ENCODE measurements at regions not wholly inside any gene's neighbourhood (a gene's known extent, or its start where the extent isn't known, plus 50 kb on each side); places are given as distances from the start of the nearest gene placed in this dataset.
A peak's percentile ranks its signal among the peaks of the same experiment; 100 is the strongest.
"Not testable (repeated sequence)": the region's sequence is repeated elsewhere in the genome, so short reads cannot be mapped to it uniquely, and the experiment has no call there.

DNA sequence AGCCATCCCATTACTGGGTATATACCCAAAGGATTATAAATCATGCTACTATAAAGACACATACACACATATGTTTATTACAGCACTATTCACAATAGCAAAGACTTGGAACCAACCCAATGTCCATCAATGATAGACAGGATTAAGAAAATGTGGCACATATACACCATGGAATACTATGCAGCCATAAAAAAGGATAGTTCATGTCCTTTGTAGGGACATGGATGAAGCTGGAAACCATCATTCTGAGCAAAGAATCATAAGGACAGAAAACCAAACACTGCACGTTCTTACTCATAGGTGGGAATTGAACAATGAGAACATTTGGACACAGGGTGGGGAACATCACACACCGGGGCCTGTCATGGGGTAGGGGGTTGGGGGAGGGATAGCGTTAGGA lies 60.3 kb upstream of the NMU start:
- DNase-seq (ENCODE audit: low spot score), result not testable (repeated sequence)

- DNase-seq (ENCODE audit: low spot score), result peak; percentile 20
These were observed 70.4 kb upstream of the NMU start for GRCh38 chr4:55706541-55706940.

DNA sequence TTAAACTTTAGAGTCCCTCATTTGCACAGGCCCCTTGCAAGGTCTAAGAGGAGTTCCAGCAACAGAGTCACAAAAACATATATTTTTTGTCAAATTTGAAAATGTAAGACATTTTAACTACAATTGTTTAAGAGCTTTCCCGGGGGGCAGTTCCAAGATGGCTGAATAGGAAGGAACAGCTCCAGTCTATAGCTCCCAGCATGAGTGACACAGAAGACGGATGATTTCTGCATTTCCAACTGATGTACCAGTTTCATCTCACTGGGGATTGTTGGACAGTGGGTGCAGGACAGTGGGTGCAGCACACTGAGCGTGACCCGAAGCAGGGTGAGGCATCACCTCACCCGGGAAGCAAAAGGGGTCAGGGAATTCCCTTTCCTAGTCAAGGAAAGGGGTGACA lies 71.4 kb upstream of the NMU start:
- DNase-seq (ENCODE audit: low spot score), result no peak

DNA sequence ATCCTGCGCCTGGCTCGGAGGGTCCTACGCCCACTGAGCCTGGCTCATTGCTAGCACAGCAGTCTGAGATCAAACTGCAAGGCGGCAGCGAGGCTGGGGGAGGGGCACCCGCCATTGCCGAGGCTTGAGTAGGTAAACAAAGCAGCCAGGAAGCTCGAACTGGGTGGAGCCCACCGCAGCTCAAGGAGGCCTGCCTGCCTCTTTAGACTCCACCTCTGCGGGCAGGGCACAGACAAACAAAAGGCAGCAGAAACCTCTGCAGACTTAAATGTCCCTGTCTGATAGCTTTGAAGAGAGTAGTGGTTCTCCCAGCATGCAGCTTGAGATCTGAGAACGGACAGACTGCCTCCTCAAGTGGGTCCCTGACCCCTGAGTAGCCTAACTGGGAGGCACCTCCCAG lies 71.9 kb upstream of the NMU start:
- DNase-seq (ENCODE audit: low spot score), result not testable (repeated sequence)

GRCh38 chr4:55712835-55713234 lies 76.7 kb upstream of the NMU start:
- not testable (repeated sequence) for DNase-seq (ENCODE audit: low spot score)

DNA sequence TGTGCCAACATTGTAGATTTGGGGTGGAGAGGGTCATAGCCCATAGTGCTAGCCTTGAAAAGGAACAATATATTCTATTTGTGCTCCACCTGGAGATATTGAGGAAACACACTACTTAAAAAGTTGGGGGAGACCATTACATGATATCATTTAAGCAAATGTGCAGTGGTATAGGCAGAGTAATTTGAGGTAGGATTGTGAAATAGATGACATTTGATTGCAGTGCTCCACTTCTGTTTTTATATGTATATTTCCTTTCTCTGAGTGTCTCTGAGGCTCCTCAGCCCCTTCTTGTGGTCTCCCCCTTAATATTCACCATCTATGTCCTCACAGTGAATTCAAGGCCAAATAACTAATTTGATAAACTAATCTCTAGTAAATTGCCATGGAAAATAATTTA lies 85.6 kb upstream of the NMU start:
- DNase-seq (ENCODE audit: low spot score), result no peak

DNA sequence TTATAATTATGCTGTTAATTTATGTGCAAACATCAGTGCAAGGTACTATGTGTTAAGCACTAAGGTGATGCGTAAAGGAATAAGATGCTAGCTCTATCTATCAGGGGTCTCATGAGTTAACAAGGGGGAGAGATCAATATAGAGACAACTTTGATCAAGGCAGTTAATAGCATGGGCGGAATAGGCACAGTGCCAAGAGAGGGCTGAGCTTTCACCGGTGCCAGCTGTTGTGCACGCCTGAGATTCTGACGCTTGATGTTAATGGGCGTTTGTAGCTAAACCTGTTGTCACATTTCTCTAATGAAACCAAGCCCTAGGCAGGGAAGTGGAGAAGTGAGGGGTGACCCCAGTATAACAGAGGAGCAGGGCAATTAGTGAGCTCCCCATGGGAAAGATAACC lies 86.0 kb upstream of the NMU start:
- no peak for DNase-seq (ENCODE audit: low spot score)

DNA sequence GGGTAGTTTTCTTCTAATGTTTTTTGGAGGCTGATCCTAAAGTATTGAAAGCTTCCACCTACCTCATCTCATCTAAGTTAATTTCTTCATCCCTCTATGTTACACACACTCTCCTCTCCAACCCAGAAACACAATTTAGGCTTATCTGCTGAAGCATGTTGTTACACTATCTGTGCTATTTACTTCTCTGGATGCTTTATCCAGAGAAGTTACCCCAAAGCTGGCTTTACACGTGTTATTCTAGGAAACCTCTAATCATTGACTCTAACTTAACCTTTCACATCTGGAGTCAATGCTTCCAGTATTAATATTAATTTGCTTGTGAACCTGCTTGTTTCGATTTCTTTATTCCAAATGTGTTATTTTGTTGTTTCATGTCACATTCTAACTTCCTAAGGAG lies 87.3 kb upstream of the NMU start:
- DNase-seq (ENCODE audit: low spot score), result no peak

DNA sequence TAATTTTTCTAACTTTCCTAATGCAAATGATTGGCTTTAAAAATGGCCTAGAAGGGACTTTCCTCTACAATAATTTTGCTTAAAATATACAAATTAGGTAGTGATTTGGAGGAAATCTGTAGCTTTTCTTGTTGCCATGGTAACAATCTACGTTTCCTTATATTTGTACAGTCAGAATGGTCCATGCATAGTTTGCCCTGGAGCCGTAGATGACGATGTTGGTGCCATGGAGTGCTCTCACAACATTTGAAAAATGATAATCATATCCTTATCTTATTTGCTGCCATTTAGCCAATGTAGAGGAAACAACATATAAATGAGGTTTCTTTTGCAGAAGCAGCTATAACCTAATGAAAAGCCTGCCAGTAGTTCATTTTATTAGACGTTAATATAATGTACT lies 89.0 kb upstream of the NMU start:
- no peak for DNase-seq (ENCODE audit: low spot score)

- DNase-seq (ENCODE audit: low spot score), result no peak
These were observed 91.6 kb upstream of the NMU start for GRCh38 chr4:55727746-55728145.

DNA sequence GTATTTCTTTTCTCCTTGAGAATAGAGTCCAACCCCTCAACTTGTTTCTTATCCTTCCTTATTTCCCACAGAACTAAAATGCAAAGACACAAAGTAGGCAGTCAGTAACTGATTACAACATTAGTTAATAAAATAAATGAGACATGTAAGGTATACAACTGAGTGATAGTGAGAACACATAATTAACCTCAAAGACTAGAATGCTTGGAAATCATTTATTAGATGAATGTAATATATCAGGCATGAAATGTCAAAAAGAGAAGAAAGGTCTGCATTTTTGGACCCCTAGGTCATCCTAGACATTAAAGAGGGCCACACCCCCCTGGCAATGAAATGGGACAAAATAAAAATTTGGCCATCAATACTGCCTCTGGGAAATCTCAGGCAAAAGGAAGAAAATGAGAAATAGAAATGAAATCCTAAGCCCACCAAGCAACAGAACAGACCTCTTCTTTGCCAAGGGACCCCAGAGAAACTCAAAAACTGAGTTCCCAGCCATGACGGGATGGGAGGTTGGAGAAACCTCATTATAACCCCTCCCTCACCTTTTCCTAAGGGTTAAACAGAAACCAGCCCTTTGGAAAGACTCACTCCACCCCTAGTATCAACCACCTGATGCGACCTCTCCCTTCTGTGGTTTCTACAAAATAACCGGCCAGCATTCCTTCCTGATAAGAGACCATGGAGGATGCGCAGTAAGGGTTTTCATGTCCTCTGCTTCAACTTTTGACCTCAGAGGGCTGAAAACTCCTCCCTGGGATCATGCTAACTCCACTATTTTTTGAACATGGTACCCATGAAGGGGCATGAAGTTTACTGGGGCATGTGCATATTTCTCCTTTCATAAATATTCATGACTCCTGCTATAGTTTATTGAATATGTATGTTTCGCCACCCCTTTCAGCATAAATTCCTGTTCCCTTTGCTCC lies 90.0 kb upstream of the EXOC1L start:
- DNase-seq (ENCODE audit: low spot score), result no peak

DNA sequence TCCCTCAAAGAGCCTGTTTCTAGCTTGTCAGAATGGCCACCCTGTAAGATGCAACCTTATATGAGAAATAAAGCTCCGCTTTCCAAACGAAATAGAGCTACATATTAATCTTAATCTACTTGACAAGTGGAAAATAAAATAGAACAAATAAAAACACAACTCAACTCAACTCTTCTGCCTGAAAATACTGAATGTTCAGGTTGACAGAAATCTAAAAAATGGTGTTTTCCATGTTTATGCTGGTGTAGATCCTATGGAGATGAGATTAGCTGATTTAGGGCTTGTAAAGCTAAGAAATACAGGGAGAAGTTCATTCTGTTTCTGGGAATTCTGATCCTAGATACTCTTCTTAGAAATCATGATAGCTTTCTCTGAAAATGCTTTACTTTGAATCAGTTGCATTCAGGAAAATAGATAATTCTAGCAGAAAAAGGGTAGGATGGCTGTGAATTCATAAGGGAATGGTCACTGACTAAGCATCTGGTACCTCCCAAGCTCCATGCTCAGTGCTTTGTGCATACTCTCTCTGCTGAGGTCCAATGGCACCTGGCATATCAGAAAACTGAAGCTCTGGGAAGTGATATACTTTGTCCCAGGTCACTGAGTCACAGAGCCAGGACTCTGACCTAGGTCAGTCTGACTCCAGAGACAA lies 89.2 kb upstream of the EXOC1L start:
- no peak for DNase-seq (ENCODE audit: low spot score)

GRCh38 chr4:55731959-55732358 lies 87.6 kb upstream of the EXOC1L start:
- no peak for DNase-seq (ENCODE audit: low spot score)

DNA sequence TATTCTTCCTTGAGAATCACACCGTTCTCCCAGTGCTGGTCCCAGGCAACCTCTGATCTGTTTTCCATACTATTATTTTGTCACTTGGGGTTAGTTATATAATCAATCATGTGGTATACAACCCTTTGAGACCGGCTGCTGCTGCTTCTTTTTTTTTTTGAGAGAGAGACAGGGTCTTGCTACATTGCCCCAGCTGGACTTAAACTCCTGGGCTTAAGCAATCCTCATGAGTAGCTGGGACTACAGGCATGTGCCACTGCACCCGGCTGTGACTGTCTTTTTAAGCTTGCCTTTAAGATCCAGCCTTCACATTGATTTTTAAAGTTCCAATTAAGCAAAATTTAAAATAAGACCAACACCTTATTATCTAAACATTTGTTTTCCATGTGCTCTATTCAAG lies 86.7 kb upstream of the EXOC1L start:
- no peak for DNase-seq (ENCODE audit: low spot score)

DNA sequence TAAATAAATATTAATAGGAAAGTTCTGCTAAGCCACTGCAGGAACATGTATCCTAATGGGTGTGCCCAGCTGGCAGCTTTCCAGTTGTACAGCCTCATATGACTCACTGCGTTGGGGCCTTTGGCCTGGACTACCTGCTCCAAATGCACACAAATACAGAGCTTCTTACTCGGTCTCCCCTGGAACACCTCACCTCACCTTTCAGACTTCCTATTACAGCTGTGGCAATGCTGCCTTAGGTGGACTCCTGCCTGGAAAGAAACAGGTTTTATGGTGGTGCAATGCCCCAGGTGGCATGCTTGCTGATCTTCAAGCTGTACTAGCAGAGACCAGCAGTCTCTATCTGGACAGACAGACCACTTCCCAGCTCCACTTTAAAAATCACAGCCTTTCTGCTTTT lies 85.7 kb upstream of the EXOC1L start:
- DNase-seq (ENCODE audit: low spot score), result no peak

GRCh38 chr4:55736605-55737183 lies 82.9 kb upstream of the EXOC1L start:
- peak; percentile 18 for DNase-seq (ENCODE audit: low spot score)

DNA sequence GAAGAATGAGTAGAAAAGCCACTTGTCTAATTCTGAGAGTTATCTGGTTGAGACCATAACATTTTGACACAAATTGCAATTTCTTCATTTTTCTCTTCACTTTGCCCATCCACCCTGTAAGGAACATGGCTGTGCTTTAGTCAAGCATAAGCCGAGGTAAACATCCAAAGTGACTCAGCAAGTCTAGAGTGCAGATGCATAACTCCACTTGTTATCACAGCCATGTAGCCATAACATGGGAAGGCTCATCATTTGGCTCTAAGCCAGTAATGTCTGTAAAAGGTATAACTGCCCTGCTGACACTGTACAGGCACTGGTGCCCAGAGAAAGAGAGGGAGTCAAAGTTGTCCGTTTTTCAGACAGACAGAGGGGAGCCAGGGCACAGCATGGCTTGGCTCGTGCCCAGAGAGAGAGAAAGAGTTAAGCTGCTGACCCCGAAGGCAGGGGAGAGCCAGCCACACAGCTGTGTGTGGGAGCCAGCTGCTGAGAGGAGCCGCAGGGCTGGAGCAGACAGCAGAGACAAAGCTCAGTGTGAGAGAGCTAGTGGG lies 76.9 kb upstream of the EXOC1L start:
- DNase-seq (ENCODE audit: low spot score), result no peak

DNA sequence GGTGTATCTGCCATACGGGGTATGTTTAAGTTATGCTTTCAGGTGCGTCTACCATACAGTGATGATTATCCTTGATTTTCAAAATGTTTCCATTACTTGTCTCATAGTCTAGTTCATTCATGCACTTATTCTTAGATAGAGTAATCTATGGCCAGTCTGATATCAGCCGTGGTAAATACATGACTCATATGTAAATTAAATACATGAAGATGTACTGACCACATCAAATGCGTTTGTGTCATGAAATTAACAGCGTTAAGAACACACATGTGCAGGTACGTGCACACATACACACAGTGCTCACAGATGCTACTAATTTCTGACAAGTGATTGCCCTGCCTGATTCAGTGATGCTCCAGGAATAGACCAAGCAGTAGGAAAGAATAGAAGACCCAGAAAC lies 75.2 kb upstream of the EXOC1L start:
- DNase-seq (ENCODE audit: low spot score), result no peak

- no peak for DNase-seq (ENCODE audit: low spot score)
These were observed 74.6 kb upstream of the EXOC1L start for GRCh38 chr4:55745014-55745413.

DNA sequence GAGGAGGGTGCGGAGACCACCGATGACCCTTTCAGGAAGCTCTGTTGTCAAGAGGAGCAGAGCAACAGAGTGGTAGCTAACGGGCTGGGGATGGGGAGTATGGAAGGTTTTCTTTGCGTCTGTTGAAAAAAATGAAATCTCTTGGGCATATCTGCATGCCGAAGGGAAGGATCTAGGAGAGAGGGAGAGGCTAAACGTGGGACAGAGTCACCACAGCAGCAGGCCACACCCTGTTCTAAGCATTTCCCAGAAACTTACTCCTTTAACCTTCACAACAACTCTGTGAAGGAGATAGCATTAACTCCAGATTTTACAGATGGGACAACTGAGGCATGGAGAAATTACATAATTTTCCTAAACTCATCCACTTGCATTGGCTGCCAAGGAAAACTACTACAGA lies 71.8 kb upstream of the EXOC1L start:
- DNase-seq (ENCODE audit: low spot score), result no peak

DNA sequence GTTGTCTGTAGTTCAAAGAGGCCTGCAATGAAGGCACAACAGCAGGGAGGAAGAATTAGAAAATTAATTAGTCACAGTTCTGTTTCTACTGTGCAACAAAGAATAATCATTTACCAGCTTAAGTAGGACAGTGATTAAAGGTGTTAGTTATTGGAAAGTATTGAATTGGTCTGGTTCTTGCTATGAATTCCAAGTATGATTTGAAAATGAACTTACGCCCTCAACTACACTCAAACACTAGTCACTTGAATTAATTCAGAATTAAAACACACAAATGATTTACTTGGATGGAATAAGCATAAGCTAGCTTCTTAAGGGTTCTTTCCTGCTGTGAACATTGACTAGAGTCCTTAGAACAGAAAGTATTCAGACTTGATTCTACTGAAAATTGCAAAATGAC lies 69.9 kb upstream of the EXOC1L start:
- no peak for DNase-seq (ENCODE audit: low spot score)

DNA sequence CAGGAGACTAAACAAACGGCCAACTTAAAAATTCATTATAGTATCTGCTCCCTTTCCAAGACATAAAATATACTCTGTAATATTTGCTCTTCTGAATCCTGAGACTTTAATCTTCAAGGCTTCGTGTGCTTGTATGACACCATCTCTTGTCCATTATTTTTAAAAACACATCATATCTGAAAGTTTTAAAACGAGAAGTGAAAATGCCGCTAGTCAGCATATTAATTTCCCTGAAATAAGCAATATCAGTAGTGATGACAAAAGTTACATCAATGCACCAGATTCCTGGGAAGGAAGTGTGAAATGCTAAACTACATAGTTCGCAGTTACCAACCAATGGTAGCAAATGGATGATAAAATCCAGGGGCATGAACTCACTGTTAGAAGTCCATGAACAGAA lies 66.8 kb upstream of the EXOC1L start:
- no peak for DNase-seq (ENCODE audit: low spot score)

DNA sequence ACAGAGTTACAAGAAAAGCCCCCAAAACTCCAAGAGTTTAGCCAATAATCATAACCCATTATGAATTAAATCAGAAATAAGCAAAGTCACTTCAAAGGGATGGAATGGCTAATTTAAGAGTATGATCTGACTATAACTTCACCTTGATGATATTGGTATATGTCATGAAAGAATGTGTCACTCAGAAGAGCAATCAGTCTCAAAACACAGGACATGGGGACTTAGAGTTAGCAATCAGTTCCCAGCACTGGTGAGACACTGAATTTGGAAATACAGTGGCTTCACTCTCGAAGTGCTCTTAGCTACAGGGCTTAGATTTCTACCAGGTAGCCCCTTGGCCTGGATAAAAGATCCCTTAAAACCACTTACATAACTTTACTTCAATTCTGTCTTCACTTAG lies 65.7 kb upstream of the EXOC1L start:
- no peak for DNase-seq (ENCODE audit: low spot score)
